ENCODE measurements at regions not wholly inside any gene's neighbourhood (a gene's known extent, or its start where the extent isn't known, plus 50 kb on each side); places are given as distances from the start of the nearest gene placed in this dataset.

DNA sequence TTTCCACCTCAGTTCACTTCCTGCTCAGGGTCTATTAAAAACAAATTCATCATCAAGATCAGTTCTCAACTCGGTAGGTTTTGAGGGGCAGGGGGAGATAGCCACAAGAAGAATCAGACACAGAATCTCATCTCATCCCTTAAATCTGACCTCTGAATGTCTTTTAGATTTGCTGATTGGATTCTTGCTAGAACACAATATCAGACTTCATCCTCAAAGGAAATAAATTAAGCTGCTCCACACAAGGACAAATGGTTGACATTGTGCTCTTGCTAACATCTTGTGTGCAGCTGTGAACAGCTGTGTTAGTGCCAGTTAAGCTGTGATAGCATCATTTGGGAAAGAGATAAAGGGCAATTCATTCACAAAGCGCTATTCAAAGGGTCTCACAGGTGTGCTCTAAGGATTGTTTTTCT lies 184.0 kb upstream of the ADAMTS9 start:
- DNase-seq: no peak

DNA sequence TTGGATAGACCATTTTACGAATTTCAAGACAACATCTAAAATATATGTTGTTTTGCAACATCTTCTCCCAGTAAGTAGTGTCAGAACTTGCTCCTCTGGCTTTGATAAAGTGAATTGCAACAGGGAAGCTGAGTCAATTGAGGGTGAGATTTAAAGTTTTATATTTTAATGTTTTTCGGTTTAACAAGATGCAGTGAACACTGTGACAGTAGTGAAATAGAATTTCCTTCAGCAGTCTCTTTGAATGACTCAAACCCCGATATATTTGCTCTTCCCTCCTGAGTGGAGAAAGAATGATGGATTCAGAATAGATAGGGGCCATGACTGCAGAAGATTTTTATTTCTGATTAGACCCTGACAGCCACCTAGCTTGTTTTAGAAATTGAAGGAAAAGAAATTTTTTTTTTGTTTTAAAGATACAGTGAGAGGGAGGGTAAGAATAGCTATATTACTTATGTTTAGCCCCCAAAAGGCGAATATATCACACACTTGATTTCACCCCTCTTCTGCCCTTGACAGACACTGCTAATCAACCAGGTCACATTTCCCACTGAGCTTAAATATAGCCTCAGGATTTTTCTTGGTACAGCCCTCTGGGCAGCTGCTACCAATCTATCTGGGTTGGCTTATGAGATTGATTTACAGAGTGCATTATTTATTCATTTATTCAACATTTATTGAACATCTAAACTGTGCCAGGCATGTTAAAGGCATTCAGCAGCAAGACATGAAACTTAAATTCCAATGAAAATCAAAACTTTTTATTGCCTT lies 183.3 kb upstream of the ADAMTS9 start:
- DNase-seq: no peak

DNA sequence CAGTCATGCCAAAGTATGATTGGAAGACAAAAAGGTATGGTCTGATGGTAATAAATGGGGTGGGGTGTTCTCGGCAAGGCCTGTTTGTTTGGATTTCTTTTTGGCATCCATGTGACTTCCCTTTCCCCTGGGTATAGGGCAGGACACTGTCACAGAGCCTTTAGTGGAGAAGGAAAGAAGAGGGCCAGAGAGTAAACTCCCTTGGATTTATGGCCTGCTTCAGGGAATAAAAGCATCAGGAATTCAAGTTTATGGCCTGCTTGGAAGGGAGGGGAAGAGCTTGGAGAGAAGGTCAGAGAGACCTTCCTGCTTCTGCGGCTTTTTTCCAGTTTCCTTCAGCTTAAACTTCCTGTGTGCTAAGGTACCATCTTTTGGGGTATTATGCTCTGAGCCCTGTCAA lies 179.4 kb upstream of the ADAMTS9 start:
- no peak for DNase-seq

DNA sequence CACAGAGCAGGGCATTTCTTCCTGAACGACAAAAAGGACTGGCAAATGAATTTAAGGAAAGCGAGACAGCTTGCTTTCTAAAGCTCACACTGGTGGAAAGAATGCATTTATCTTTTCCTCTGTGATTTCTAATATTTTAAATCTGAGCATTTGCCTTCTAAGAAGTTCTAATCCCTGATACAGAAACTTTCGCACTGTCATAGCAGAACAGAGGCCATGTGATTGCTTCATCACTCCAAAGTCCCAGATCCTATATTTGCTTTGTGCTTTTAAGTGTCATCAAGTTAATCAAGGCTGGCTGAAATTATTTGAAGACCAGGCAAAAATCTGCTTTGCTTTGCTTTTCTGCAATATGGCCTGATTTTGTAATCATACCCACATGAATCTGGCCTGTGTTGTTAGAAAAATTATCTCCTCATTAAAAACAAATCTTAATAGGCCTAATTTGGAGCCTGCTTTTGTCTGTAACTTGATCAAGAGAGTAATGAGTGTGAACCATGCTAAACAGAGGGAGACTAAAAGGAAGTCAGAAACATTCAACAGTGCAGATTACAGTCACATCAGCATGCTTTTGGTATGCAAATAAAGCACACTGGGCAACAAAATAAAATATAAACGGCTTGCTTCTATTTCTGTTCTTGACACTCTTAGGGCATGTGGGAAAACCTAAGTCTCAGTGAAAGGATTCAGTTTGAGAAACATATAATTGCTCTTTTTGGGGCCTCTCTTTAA lies 178.2 kb upstream of the ADAMTS9 start:
- DNase-seq: no peak

DNA sequence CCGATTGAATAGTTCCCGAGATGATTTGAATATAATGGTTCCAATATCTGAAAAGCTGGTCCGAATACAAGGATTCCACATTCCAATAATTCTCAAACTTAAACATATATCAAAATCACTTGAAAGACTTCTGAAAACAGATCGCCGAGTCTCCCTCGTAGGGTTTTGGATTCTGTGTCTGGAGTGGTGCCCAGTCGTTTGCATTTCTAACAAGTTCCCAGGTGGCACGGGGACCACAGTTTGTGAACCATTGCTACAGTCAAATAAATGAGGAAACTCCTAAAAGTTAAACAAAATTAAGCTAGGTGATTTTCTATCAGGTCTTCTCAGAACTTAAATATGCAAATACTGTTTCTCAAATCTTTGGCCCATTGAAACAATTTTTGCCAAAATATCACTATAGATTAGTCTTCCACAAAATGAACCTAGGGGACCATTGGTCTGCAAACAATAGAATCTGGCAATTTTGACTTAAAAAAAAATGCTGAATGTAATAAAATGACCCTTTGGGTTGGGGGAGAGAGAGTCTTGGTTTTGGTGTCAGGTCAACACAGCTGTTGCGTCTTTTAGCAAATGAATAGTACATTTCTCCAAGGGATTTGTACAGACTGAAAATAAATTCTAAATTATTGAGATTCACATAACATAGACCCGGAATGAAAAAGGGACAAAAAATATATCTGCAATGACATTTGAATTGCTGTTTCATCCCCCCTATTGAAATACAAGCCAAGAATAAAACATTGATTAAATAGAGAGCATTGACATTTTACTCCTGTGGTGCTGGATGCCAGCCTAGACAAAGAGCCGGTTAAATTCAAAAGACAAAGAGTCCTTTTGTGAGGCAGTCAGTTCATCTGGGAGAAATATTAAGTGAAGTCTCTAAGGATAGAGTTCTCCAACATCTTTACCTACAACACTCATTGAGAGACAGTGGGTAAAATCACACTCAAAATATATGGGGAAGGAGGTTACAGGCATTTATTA lies 175.7 kb upstream of the ADAMTS9 start:
- DNase-seq: no peak

DNA sequence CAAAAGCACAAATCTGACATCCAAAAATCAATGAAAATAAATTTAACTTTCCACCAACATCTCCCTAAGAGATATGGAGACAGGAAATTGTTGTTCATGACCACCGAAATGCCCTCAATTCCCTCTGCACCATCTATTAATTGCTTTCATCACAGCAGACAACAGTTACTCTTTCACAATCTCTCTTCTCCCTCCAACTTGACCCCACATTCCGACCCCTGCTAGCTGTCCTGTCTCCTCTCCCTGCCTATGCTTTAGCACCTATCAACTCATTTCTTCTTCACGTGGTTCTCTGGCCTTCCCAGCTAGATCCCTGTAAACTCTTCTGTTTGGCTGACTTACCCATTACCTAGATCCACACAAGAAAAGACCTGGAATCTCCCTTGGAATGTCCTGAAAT lies 173.9 kb upstream of the ADAMTS9 start:
- no peak for DNase-seq

DNA sequence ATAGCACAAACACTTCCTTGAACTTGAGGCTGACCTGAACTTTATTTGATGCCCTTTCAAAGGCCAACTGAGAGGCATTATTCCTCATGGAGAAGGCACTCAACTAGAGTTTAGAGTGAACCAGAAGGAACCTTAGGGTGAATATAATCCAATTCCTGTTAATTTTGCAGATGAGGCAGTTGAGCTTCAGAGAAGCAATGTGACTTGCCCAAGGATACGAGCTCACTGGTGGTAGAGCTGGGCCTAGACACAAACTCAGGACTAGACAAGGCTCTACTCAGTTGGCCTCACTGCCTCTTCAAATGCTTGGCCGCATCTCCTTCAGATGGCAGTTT lies 172.7 kb upstream of the ADAMTS9 start:
- DNase-seq: no peak

DNA sequence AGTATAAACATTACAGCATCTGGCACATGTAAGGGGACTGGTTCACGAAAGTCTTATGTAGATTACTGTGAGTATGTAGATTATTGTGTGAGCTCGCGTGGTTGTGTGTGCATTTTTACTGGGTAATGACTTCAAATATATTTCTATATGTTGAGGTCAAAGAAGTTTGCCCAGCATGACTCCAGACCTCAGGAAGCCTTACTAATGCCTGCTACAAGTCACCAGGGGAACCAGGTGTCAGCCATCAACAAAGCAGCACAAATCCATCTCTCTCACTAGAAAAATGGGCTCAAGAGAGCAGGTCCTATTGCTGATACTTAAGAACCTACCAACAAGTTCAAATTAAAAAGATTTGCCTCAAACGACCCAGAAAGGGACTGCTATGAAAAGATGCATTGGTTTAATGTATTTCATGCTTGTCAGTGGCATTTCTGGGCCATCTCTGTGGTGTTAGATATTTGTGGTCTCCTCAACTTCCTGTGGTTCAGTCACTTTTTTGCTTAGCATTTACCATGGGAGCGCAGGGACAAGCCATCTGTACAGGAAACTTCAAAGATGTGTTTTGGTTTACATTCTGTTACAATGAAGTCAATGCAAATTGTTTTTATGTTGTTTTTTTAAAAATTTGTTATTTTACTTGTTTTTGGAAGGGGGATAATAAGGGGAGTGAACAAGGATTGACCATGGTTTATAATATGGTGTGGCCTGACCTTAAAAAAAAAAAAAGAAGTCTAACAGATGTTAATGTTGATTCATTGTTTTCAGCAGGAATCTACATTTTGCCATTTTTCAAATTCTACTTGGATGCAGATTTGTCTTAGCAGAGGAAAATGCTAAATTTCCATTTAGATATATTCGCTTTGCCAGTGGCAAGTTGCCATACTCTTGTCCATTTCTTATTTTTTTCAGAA lies 172.1 kb upstream of the ADAMTS9 start:
- DNase-seq: no peak

DNA sequence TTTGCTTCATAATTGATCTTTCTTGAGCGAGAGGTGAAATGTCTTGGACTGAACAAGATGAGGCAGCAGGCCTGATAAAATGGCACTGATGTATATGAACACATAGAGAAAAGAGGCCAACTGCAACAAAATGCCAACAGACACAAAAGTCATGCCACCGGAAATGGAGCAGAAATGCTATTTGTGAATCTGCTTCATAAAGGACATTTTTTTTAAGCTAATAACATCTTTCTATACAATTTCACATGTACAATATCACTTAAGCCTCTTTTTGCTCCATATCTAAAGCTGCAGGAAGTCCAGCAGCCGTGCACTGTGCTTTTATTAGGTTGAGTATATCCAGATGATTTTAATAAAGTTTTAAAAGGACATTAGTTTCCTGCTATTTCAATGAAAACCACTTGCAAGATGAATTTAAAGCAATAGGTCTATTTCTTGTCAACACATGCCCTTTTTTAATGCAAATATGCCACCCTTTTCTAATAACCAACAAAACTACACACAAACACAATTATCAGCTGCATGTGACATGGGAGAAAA lies 169.2 kb upstream of the ADAMTS9 start:
- no peak for DNase-seq

DNA sequence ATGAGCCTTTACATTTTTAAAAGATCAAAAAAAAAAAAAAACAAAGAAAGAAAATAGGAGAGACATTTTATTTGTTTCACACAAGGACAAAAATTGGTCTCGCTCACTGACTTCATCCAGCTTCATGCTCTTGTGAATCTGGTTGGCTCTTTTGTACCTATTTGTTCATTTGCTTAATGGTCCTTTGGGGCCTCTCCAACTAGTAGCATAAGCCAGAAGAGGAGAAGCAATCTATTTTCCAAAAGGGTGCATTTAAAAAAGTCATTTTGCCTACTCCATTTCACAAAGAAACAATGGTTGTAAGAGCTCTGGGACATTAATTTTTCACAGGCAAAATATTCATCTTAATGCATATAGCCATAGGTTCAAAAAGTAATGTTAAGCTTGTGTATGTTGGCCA lies 168.3 kb upstream of the ADAMTS9 start:
- DNase-seq: peak; percentile 90

DNA sequence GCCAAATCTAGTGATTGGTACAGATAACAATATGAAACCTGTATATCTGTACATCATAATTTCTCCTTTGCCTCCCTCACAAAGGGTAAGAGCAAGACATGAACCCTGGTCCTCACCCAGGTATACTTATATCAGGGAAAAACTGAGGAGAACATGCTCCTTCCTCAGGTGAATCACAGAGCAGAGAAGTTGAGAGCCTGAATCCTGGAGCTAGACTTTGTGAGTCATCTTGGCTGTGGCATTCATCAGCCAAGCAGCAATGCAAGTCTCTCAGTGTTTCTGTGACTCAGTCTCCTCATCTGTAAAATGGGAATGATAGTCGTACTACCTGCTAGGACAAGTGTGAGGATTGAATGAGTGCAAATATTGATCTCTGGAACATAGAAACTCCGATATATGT lies 165.7 kb upstream of the ADAMTS9 start:
- no peak for DNase-seq

DNA sequence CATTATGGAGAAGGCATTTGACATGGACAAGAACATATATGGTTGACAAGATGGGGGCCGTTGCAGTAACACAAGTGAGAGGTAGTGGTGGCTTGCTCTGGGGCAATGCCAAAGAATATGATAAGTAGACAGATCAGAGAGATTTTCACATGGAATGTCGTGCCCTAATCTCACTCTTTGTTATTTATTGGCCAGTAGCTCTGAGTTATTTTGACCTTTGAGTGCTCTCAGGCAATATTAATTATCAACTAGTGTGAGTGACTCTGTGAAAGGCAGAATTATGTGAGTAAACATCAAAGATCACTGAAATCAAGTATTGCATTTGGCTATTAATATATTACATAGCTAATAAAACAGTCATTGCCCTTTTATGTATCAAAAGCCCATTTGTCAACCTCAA lies 164.9 kb upstream of the ADAMTS9 start:
- DNase-seq: no peak

GRCh38 chr3:64848822-64849221 lies 161.0 kb upstream of the ADAMTS9 start:
- DNase-seq: no peak

GRCh38 chr3:64848127-64848800 lies 160.5 kb upstream of the ADAMTS9 start:
- no peak for DNase-seq

- DNase-seq: no peak
These were observed 156.8 kb upstream of the ADAMTS9 start for GRCh38 chr3:64844558-64844957.

DNA sequence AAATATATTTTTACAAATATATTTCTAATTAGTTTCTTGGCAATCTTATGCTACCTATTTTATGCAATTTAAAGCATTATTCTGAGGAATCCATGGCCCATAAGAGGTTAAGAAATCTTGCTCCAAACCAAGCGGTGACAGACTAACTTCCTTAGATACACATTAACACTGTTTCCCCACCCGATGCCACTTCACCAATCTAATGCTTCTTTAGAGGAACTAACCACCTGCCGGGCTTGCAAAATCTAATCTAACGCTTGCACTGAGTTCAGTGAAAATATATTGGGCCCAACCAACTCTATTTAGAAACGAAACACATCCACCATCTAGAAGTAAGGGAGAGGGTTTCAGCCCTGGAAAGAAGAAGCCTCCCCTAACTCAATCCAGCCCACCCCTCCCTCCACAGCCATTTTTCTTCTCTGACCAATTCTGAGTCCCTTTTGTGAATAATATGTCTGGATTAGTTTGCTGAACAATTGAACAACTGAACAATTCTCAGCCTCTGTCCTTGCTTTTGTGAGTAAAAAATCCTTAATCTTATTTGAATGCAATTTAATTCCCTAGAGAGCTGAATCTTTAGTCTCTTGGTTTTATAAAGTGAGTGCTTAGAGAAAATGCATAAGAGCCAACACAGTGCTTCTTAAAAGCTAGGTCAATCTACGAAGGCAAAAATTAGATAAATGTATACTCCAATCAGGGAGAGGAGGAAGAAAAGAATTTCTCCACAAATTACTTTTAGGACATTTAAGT lies 150.4 kb upstream of the ADAMTS9 start:
- DNase-seq: no peak

- no peak for DNase-seq
These were observed 149.4 kb upstream of the ADAMTS9 start for GRCh38 chr3:64837126-64837738.

GRCh38 chr3:64836097-64836496 lies 148.3 kb upstream of the ADAMTS9 start:
- no peak for DNase-seq

DNA sequence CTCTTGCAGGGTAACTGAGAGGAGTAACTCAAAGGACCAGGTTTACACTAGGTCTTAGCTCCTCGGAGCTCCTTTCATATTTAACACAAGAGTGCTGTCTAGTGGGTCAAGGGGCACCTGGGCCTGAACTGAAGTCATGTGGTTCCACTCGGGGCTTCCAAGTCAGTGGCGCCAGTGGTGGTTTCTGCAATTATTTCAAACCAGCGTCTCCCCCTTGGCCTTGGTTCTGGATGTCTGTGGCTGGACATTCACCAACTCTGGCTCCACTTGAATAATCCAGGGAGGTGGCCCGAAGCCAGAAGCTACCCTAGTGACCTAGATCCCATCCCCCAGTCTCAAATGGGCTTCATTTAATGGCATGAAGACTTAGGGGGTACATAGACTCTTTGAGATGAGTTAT lies 144.3 kb upstream of the ADAMTS9 start:
- no peak for DNase-seq

GRCh38 chr3:64830681-64831080 lies 142.9 kb upstream of the ADAMTS9 start:
- no peak for DNase-seq

All from DMS79 (cell line).